Keratinocyte (primary cell): ENCODE measurements at regions not wholly inside any gene's neighbourhood (a gene's known extent, or its start where the extent isn't known, plus 50 kb on each side); places are given as distances from the start of the nearest gene placed in this dataset.

ENCODE experiments used
- DNase-seq: peaks from one replicate; pipeline ENCODE4 v3.0.0-alpha.2; 2011; ENCODE audit warnings: low read depth, missing footprints, low spot score
- FAIRE-seq: peaks from 2 replicates; lab custom pipeline; 2011; peaks lifted over from hg19 to GRCh38; lab: Jason Lieb, UNC
- H2AFZ ChIP-seq: 2 replicates; pipeline ENCODE4 v1.6.0; 2012; ENCODE audit warnings: low read length, control low read depth, inconsistent platforms; ENCODE audit not compliant: control insufficient read depth
- H3K27ac ChIP-seq: 2 replicates; pipeline ENCODE4 v1.5.1; 2011; ENCODE audit warnings: low read length; ENCODE audit not compliant: control insufficient read depth, insufficient read depth
- H3K27me3 ChIP-seq: 3 replicates; pipeline ENCODE4 v1.6.0; 2011; ENCODE audit warnings: low read length; ENCODE audit not compliant: control insufficient read depth, insufficient read depth; ENCODE audit errors: extremely low read depth
- H3K36me3 ChIP-seq, 2 experiments: 2 replicates in 1 of 2; 3 replicates in 1 of 2; pipeline ENCODE4 v1.5.1; 2011; ENCODE audit warnings: low read length in 2 of 2, mild to moderate bottlenecking in 1 of 2; ENCODE audit not compliant: control insufficient read depth in 2 of 2, insufficient read depth in 2 of 2; ENCODE audit errors: extremely low read depth in 1 of 2
- H3K4me1 ChIP-seq: 3 replicates; pipeline ENCODE4 v1.5.1; 2011; ENCODE audit warnings: low read length; ENCODE audit not compliant: control insufficient read depth, insufficient read depth; ENCODE audit errors: extremely low read depth
- H3K4me2 ChIP-seq: 3 replicates; pipeline ENCODE4 v1.6.0; 2011; ENCODE audit warnings: low read depth, low read length; ENCODE audit not compliant: control insufficient read depth, insufficient read depth; ENCODE audit errors: extremely low read depth
- H3K4me3 ChIP-seq, 3 experiments: fragments of 200-600 bp in 1 of 3; sonication (generic) in 1 of 3; 2 replicates in 2 of 3; 3 replicates in 1 of 3; pipeline ENCODE4 v1.5.1; 2011 to 2016; ENCODE audit warnings: low read length in 3 of 3, mild to moderate bottlenecking in 3 of 3, control low read depth in 2 of 3, inconsistent platforms in 1 of 3, low read depth in 1 of 3, mixed read lengths in 1 of 3, mixed run types in 1 of 3, moderate library complexity in 1 of 3; ENCODE audit not compliant: control insufficient read depth in 2 of 3, insufficient read depth in 2 of 3; ENCODE audit errors: extremely low read depth in 1 of 3
- H3K79me2 ChIP-seq: 2 replicates; pipeline ENCODE4 v1.6.0; 2012; ENCODE audit warnings: low read length; ENCODE audit not compliant: control insufficient read depth, insufficient read depth
- H3K9ac ChIP-seq: 3 replicates; pipeline ENCODE4 v1.6.0; 2011; ENCODE audit warnings: low read length; ENCODE audit not compliant: control insufficient read depth, insufficient read depth; ENCODE audit errors: extremely low read depth
- H3K9me1 ChIP-seq: 3 replicates; pipeline ENCODE4 v1.6.0; 2011; ENCODE audit warnings: low read length; ENCODE audit not compliant: control insufficient read depth, insufficient read depth; ENCODE audit errors: extremely low read depth
- H3K9me3 ChIP-seq: 2 replicates; pipeline ENCODE4 v1.5.1; 2012; ENCODE audit warnings: low read depth, low read length; ENCODE audit not compliant: control insufficient read depth
- H4K20me1 ChIP-seq: 3 replicates; pipeline ENCODE4 v1.6.0; 2011; ENCODE audit warnings: low read length; ENCODE audit not compliant: control insufficient read depth, insufficient read depth; ENCODE audit errors: extremely low read depth
- CTCF ChIP-seq, 3 experiments: IDR thresholded peaks in 1 of 3; conservative IDR thresholded peaks in 1 of 3; optimal IDR thresholded peaks in 1 of 3; 2 replicates in 2 of 3; 3 replicates in 1 of 3; pipeline versions ENCODE3 to v1.5.1; 2011; ENCODE audit warnings: low read length in 3 of 3, mild to moderate bottlenecking in 3 of 3, moderate library complexity in 2 of 3, control low read depth in 1 of 3, inconsistent platforms in 1 of 3; ENCODE audit not compliant: insufficient read depth in 2 of 3; ENCODE audit errors: extremely low read depth in 1 of 3
- EZH2 ChIP-seq: IDR thresholded peaks from one replicate; pipeline ENCODE4 v1.6.1; 2012; ENCODE audit warnings: inconsistent platforms, mild to moderate bottlenecking, low read length, moderate library complexity
- dilution Hi-C: fragments of 300-500 bp; cut with MboI; formaldehyde crosslinking; loops from one replicate; pipeline ENCODE4 v1.7.0; 2020; ENCODE audit warnings: low sequenced_read_pairs; ENCODE audit not compliant: extremely low pct_ligation_motif_present

- H3K4me2 ChIP-seq, result no peak overlapping the region
- H4K20me1 ChIP-seq, result no peaks in the 10 kb centered on the region
- H3K36me3 ChIP-seq, result no peaks in the 10 kb centered on the region
- no peaks in the 10 kb centered on the region for H3K27me3 ChIP-seq
- FAIRE-seq (no peak), DNase-seq (no peak)
- H3K27ac ChIP-seq, result no peak overlapping the region
- dilution Hi-C loops, result no loop called here
- no peak overlapping the region for H3K4me3 ChIP-seq
- no peaks in the 10 kb centered on the region for H3K79me2 ChIP-seq
- no peaks in the 10 kb centered on the region for H3K4me1 ChIP-seq
- H3K9me3 ChIP-seq, result no peaks in the 10 kb centered on the region
- no peak overlapping the region for H2AFZ ChIP-seq
- no peak for TF ChIP-seq CTCF (optimal IDR thresholded peaks at IDR 0.05 in 1 of 3, IDR thresholded peaks at IDR 0.05 in 1 of 3, conservative IDR thresholded peaks at IDR 0.05 in 1 of 3; ENCODE audit: extremely low read depth in 1 of 3, insufficient read depth in 2 of 3, low read length in 3 of 3)
- H3K9me1 ChIP-seq, result no peaks in the 10 kb centered on the region
- no peak overlapping the region for H3K9ac ChIP-seq
These were observed 435.5 kb downstream of the RAB38 start for GRCh38 chr11:87739766-87740165.

GRCh38 chr11:87739261-87739660, 436.0 kb downstream of the RAB38 start:
- H3K79me2 ChIP-seq, result no peaks in the 10 kb centered on the region
- dilution Hi-C loops, result no loop called here
- H3K9me1 ChIP-seq, result no peaks in the 10 kb centered on the region
- no peak overlapping the region for H3K4me3 ChIP-seq
- DNase-seq, result no peak
- no peak overlapping the region for H3K4me2 ChIP-seq
- H3K36me3 ChIP-seq, result no peaks in the 10 kb centered on the region
- no peak for TF ChIP-seq EZH2
- no peak for TF ChIP-seq CTCF (optimal IDR thresholded peaks at IDR 0.05 in 1 of 3, IDR thresholded peaks at IDR 0.05 in 1 of 3, conservative IDR thresholded peaks at IDR 0.05 in 1 of 3; ENCODE audit: extremely low read depth in 1 of 3, insufficient read depth in 2 of 3, low read length in 3 of 3)
- no peak overlapping the region for H2AFZ ChIP-seq
- H4K20me1 ChIP-seq, result no peaks in the 10 kb centered on the region
- H3K9me3 ChIP-seq, result no peaks in the 10 kb centered on the region
- no peak overlapping the region for H3K9ac ChIP-seq
- FAIRE-seq, result no peak
- H3K27ac ChIP-seq, result no peak overlapping the region
- no peaks in the 10 kb centered on the region for H3K4me1 ChIP-seq
- H3K27me3 ChIP-seq, result no peaks in the 10 kb centered on the region
